Calu3 (cell line): ENCODE measurements at regions not wholly inside any gene's neighbourhood (a gene's known extent, or its start where the extent isn't known, plus 50 kb on each side); places are given as distances from the start of the nearest gene placed in this dataset.

Source experiments
- BruUV-seq: library from RNA; stranded (reverse); fragments of 400-500 nt; replicated peaks from 2 replicates; lab custom pipeline; 2021; lab: Mats Ljungman, UMichigan
- CTCF ChIA-PET: fragments of 300-600 bp; sonication (Branson Sonifier 250); formaldehyde crosslinking; loops from one replicate; lab custom pipeline; 2022; ENCODE audit warnings: antibody characterized with exemption; lab: Charles Lee
- DNase-seq: peaks from one replicate; pipeline ENCODE4 v3.0.0; 2022
- H3K27ac Mint-ChIP-seq: one replicate; pipeline ENCODE4 v1.8.0; 2022; ENCODE audit warnings: mixed read lengths; ENCODE audit not compliant: unreplicated experiment
- H3K27me3 Mint-ChIP-seq: one replicate; pipeline ENCODE4 v1.8.0; 2022; ENCODE audit warnings: mixed read lengths; ENCODE audit not compliant: unreplicated experiment
- H3K36me3 Mint-ChIP-seq: one replicate; pipeline ENCODE4 v1.8.0; 2022; ENCODE audit warnings: mild to moderate bottlenecking, moderate library complexity, mixed read lengths; ENCODE audit not compliant: insufficient read depth, unreplicated experiment
- H3K4me1 Mint-ChIP-seq: one replicate; pipeline ENCODE4 v1.8.0; 2022; ENCODE audit warnings: mild to moderate bottlenecking, low read depth, mixed read lengths; ENCODE audit not compliant: unreplicated experiment
- H3K4me3 Mint-ChIP-seq: one replicate; pipeline ENCODE4 v1.8.0; 2022; ENCODE audit warnings: mild to moderate bottlenecking, low read depth, moderate library complexity, mixed read lengths; ENCODE audit not compliant: unreplicated experiment
- H3K9me3 Mint-ChIP-seq: one replicate; pipeline ENCODE4 v1.8.0; 2022; ENCODE audit warnings: low read depth, mixed read lengths; ENCODE audit not compliant: unreplicated experiment
- CTCF ChIP-seq: fragments of 200-600 bp; IDR thresholded peaks from one replicate; pipeline ENCODE4 v1.8.0; 2022; ENCODE audit warnings: antibody characterized with exemption; ENCODE audit not compliant: unreplicated experiment
- intact Hi-C: fragments of 100-400 bp; cut with micrococcal nuclease; formaldehyde crosslinking; loops from one replicate; pipeline ENCODE4 v1.10.0; 2022; ENCODE audit not compliant: unreplicated experiment

GRCh38 chr2:4465671-4466070, 762.3 kb downstream of the DCDC2C start:
- intact Hi-C loops, result no loop called here
- DNase-seq, result no peak
- Mint-ChIP-seq H3K9me3 (peaks cover 20% of the 10 kb centered on the region), H3K4me1 (no peaks in the 10 kb centered on the region), H3K36me3 (no peaks in the 10 kb centered on the region), H3K27me3 (no peaks in the 10 kb centered on the region), H3K27ac (no peak overlapping the region), H3K4me3 (no peak overlapping the region)
- no TSS peak for BruUV-seq
- no peak for TF ChIP-seq CTCF
- CTCF ChIA-PET, result no interaction called here

- no TSS peak for BruUV-seq
- peaks cover 15% of the 10 kb centered on the region for H3K9me3 Mint-ChIP-seq
- no peak for DNase-seq
Observed at GRCh38 chr2:4475618-4476017, 772.2 kb downstream of the DCDC2C start.

GRCh38 chr2:4483050-4483449, 779.7 kb downstream of the DCDC2C start:
- DNase-seq, result no peak
- no peaks in the 10 kb centered on the region for H3K27me3 Mint-ChIP-seq
- H3K4me1 Mint-ChIP-seq, result no peaks in the 10 kb centered on the region
- no peak overlapping the region for H3K4me3 Mint-ChIP-seq
- peaks cover 15% of the 10 kb centered on the region for H3K9me3 Mint-ChIP-seq
- H3K36me3 Mint-ChIP-seq, result no peaks in the 10 kb centered on the region
- no peak overlapping the region for H3K27ac Mint-ChIP-seq
- no TSS peak for BruUV-seq
- TF ChIP-seq CTCF, result no peak
- intact Hi-C loops, result no loop called here
- CTCF ChIA-PET, result no interaction called here

More at GRCh38 chr2:4475618-4476017, 772.2 kb downstream of the DCDC2C start:
- Mint-ChIP-seq H3K27ac (no peak overlapping the region), H3K4me1 (no peaks in the 10 kb centered on the region), H3K27me3 (no peaks in the 10 kb centered on the region), H3K4me3 (no peak overlapping the region), H3K36me3 (no peaks in the 10 kb centered on the region)
- CTCF ChIA-PET, result no interaction called here
- intact Hi-C loops, result no loop called here
- no peak for TF ChIP-seq CTCF

- H3K36me3 Mint-ChIP-seq, result no peaks in the 10 kb centered on the region
- H3K27me3 Mint-ChIP-seq, result no peaks in the 10 kb centered on the region
- no peak for DNase-seq
- H3K4me3 Mint-ChIP-seq, result no peak overlapping the region
- TF ChIP-seq CTCF, result no peak
- H3K27ac Mint-ChIP-seq, result no peak overlapping the region
- H3K4me1 Mint-ChIP-seq, result no peaks in the 10 kb centered on the region
- intact Hi-C loops, result no loop called here
- peaks cover 20% of the 10 kb centered on the region for H3K9me3 Mint-ChIP-seq
- BruUV-seq, result no TSS peak
- CTCF ChIA-PET, result no interaction called here
Observed at GRCh38 chr2:4486971-4487370, 783.6 kb downstream of the DCDC2C start.
